Fibroblast of the aortic adventitia (primary cell): ENCODE measurements at regions not wholly inside any gene's neighbourhood (a gene's known extent, or its start where the extent isn't known, plus 50 kb on each side); places are given as distances from the start of the nearest gene placed in this dataset.
A peak's percentile ranks its signal among the peaks of the same experiment; 100 is the strongest.

Experiments used
- DNase-seq: peaks from one replicate; pipeline ENCODE4 v3.0.0-alpha.2; 2010; ENCODE audit warnings: low read depth
- H3K4me3 ChIP-seq: 2 replicates; pipeline ENCODE4 v1.5.1; 2011; ENCODE audit warnings: low read depth, mild to moderate bottlenecking, control low read depth, low read length, moderate library complexity
- CTCF ChIP-seq: IDR thresholded peaks from 2 replicates; pipeline ENCODE4 v1.5.1; 2011; ENCODE audit warnings: mild to moderate bottlenecking, low read length, control low read depth, inconsistent platforms; ENCODE audit not compliant: insufficient read depth

GRCh38 chr14:28012629-28013415 is 753.8 kb upstream of the FOXG1 start:
- TF ChIP-seq CTCF: no peak
- H3K4me3 ChIP-seq: no peak overlapping the region
- DNase-seq: no peak

- no peak for TF ChIP-seq CTCF
- no peak overlapping the region for H3K4me3 ChIP-seq
- DNase-seq: no peak
These were observed 746.5 kb upstream of the FOXG1 start for GRCh38 chr14:28020112-28020511.

GRCh38 chr14:28023853-28024252 is 742.7 kb upstream of the FOXG1 start:
- no peak for DNase-seq

GRCh38 chr14:28052251-28052650 is 714.3 kb upstream of the FOXG1 start:
- H3K4me3 ChIP-seq: no peak overlapping the region
- no peak for TF ChIP-seq CTCF
- DNase-seq: no peak

More at GRCh38 chr14:28023853-28024252, 742.7 kb upstream of the FOXG1 start:
- TF ChIP-seq CTCF: no peak
- H3K4me3 ChIP-seq: no peak overlapping the region

GRCh38 chr14:28055008-28055407 is 711.6 kb upstream of the FOXG1 start:
- no peak overlapping the region for H3K4me3 ChIP-seq
- TF ChIP-seq CTCF: no peak
- DNase-seq: no peak

GRCh38 chr14:28057359-28058296 is 709.0 kb upstream of the FOXG1 start:
- TF ChIP-seq CTCF: no peak

More at GRCh38 chr14:28057359-28058296, 709.0 kb upstream of the FOXG1 start:
- peak overlapping the region; percentile 39 for H3K4me3 ChIP-seq
- DNase-seq: peak; percentile 1
